Cardiac fibroblast (primary cell): ENCODE measurements at regions not wholly inside any gene's neighbourhood (a gene's known extent, or its start where the extent isn't known, plus 50 kb on each side); places are given as distances from the start of the nearest gene placed in this dataset.

Experiments
- DNase-seq, 2 donors: peaks; one replicate each; pipeline versions ENCODE4 v3.0.0 to v3.0.0-alpha.2; 2010; ENCODE audit warnings: low read depth in 2 of 2
- H3K4me3 ChIP-seq, 2 donors: replicated peaks in 1 of 2; 1 replicate in 1 of 2; 2 replicates in 1 of 2; pipeline ENCODE4 v1.5.1; 2011; ENCODE audit warnings: low read depth in 2 of 2, low read length in 2 of 2, mild to moderate bottlenecking in 2 of 2, moderate library complexity in 1 of 2
- TF ChIP-seq, protein P1 (sequence below): IDR thresholded peaks from one replicate; pipeline ENCODE4 v1.5.1; 2011; ENCODE audit warnings: low read depth, mild to moderate bottlenecking, low read length, inconsistent platforms

DNA sequence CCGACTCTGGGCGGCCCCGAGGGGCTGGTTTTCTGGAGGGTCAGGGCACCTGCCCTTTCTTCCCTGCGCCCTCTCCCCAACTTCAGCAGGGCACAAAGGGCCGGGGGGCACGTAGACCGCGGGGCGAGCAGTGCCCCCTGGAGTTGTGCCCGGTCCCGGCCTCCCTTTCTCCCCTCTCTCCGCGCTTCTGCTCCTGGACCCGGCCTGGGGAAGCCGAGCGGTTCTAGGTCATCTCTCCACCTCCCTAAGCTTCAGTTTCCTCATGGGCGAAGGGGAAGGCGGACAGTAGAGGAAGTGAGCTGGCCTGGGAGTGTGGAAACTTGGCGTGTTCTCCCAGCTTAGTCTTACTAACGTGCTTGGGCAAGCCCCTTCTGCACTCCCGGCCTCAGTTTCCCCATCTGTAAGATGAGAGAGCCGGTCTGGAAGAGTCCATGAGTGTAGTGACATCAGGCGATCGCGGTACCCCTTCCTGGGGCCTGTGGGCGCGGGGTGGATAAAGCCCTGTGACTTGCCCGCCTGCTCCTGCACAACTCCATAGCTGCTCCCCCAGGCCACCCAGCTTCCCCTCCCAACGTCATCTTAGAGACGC lies 158.6 kb upstream of the PARP11 start:
- TF ChIP-seq, protein P1, sequence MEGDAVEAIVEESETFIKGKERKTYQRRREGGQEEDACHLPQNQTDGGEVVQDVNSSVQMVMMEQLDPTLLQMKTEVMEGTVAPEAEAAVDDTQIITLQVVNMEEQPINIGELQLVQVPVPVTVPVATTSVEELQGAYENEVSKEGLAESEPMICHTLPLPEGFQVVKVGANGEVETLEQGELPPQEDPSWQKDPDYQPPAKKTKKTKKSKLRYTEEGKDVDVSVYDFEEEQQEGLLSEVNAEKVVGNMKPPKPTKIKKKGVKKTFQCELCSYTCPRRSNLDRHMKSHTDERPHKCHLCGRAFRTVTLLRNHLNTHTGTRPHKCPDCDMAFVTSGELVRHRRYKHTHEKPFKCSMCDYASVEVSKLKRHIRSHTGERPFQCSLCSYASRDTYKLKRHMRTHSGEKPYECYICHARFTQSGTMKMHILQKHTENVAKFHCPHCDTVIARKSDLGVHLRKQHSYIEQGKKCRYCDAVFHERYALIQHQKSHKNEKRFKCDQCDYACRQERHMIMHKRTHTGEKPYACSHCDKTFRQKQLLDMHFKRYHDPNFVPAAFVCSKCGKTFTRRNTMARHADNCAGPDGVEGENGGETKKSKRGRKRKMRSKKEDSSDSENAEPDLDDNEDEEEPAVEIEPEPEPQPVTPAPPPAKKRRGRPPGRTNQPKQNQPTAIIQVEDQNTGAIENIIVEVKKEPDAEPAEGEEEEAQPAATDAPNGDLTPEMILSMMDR: no peak
- peak; percentile 18 to 35 for DNase-seq
- peak overlapping the region; percentile 19 to 30 for H3K4me3 ChIP-seq

DNA sequence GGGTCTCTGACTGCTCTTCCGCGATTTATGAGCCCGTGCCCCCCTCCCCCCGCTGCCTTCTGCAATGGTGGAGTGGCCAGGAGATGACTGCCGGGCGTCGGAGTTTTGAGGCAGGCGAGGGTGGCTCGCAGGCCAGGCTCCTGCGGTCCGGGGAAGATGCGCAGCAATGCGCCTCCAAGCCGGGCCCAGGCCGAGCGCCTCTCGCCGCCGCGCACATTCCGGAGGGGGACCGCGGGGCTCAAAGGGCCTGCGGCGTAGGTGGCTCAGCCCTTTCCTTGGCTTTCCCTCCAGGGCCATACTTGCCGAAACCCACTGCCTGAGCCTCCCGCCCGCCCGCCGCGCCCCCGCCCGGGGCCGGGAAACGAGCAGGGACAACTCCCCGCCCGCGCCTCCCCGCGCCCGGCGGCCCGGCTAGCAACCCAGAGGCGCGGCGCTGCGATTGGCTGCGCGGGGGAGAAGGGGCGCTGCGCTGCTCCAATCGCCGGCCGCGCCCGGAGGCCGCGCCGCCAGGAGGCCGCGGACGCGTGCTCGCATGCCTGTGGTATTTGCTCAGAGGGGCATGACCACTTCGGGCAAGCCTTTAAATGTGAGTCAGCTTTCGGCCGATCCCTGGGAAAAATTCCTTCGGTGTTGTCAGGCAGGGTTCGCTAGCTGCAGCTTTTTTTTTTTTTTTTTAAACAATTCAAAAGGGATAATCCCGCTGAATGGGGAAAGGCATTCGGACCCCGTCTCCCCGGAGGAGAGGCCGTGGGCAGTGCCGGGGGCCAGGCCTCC lies 157.9 kb upstream of the PARP11 start:
- DNase-seq: peak; percentile 96 to 97
- H3K4me3 ChIP-seq: peak overlapping the region; percentile 39 to 45
- TF ChIP-seq, protein P1: no peak

DNA sequence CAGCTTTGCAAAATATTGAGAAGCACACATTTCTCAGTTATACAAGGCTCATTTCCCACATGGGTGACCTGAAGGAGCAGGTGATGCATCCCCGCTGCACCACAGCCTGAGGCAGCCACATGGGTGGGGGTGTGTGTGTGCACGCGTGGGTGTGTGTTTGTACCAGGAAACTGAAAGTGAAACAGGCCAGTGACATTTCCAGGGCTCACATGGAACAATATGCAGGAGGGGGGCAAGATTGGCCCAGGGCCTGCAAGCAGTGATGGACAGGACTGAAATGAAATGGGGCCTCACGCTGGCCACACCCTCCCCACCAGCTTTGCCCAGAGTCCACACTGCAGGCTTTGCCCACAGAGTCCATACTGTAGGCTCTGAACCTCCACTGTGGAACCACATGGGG lies 154.2 kb upstream of the PARP11 start:
- no peak overlapping the region for H3K4me3 ChIP-seq

DNA sequence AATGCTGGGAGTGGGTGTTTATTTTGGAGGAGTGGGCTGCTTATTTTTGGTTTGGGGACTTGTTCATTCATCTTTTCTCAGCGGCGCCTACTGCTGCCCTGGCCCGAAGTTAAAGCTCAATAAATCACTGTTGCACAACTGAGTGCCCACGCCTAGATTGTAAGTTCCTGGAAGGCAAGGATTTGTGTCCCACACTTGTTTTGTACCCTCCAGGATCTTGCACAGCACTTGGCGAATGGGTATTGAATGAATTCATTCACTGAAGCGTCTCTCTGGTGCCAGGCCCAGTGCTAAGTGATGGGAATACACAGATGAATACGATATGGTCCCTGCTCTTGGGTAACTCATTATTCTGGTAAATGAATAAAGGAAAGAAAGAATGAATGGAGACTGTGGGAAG lies 153.3 kb upstream of the PARP11 start:
- TF ChIP-seq, protein P1: no peak

More for the DNA sequence above, 154.2 kb upstream of the PARP11 start:
- TF ChIP-seq, protein P1: no peak
- no peak for DNase-seq

DNA sequence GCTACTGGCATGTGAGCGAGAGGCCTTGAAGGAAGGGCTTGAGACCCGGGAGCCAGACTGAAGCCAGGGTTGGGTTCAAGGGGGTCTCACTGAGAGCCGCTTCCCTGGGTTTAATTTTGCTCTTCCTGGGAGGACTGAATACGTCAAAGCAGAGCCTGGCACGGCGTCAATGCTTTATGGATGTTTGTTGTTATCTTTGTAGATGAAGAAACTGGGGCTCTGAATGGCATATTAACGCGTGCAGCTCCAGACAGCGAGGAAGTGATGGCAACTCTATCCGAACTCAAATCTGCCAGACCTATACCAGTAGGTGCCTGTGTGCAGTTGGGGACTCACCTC lies 152.8 kb upstream of the PARP11 start:
- no peak for DNase-seq
- TF ChIP-seq, protein P1: no peak
- H3K4me3 ChIP-seq: no peak overlapping the region

More for the DNA sequence above, 153.3 kb upstream of the PARP11 start:
- DNase-seq: no peak
- H3K4me3 ChIP-seq: no peak overlapping the region

DNA sequence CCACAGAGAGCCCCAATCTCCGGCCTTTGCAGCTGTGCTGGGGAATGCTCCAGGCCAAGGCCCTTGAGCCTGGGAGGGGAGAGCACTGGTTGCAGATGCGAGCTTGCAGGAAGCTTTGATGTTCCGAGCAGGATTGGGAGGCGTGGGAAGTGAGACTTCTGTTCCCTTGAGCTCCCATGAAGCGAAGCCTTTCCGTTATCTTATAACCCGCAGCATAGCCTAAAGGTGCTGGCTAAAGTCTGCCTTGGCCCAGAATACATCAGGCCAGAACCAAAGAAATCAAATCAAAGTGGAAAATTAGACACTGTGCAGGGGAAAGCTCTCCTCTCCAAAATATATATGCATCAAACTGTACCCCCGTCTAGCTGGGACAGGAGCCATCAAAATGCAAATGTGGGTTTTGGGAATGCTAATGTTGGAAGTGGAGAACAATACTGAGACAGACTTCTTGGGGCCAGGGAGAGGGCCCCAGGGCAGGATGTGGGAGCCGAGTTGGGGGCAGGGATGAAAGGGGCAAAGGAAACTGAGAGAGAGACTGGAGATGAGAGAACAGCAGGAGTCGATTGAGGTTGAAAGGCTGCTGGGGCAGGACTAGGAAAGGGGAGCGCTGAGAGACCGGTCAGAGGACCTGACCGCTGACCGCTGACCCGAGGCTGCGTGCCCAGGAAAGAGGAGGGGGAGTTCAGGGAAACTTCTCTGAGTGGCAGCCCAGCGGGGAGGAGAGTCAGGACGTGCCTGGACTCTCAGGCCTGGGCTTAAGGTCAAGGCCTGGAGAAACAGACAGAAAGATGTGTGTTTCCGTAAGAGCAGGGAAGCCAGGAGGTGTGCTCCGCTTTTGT lies 152.2 kb upstream of the PARP11 start:
- DNase-seq: no peak
- TF ChIP-seq, protein P1: no peak

More for the DNA sequence above, 152.2 kb upstream of the PARP11 start:
- no peak overlapping the region for H3K4me3 ChIP-seq
